Mesenchymal stem cell (in vitro differentiated cells and primary cell): ENCODE measurements at regions not wholly inside any gene's neighbourhood (a gene's known extent, or its start where the extent isn't known, plus 50 kb on each side); places are given as distances from the start of the nearest gene placed in this dataset.

ENCODE experiments used
- DNase-seq: peaks from one replicate; pipeline ENCODE4 v3.0.0-alpha.2; 2013
- H2AFZ ChIP-seq: one replicate; pipeline ENCODE4 v1.6.1; 2013; ENCODE audit warnings: low read depth, mild to moderate bottlenecking, control low read depth, inconsistent platforms, low read length, moderate library complexity
- H2AK5ac ChIP-seq: 2 replicates; pipeline ENCODE4 v1.6.1; 2013; ENCODE audit warnings: low read length, moderate library complexity, mild to moderate bottlenecking, inconsistent platforms; ENCODE audit not compliant: severe bottlenecking
- H2BK120ac ChIP-seq: one replicate; pipeline ENCODE4 v1.6.1; 2013; ENCODE audit warnings: low read depth, mild to moderate bottlenecking, inconsistent platforms, low read length, moderate library complexity
- H2BK12ac ChIP-seq, 2 experiments: one replicate each; pipeline ENCODE4 v1.6.1; 2013; ENCODE audit warnings: inconsistent platforms in 2 of 2, low read length in 2 of 2, mild to moderate bottlenecking in 2 of 2, moderate library complexity in 2 of 2, control low read depth in 1 of 2
- H2BK15ac ChIP-seq: one replicate; pipeline ENCODE4 v1.6.1; 2013; ENCODE audit warnings: mild to moderate bottlenecking, low read depth, inconsistent platforms; ENCODE audit not compliant: poor library complexity, severe bottlenecking
- H2BK5ac ChIP-seq: 2 replicates; pipeline ENCODE4 v1.6.1; 2013; ENCODE audit warnings: low read depth, mild to moderate bottlenecking, low read length, control low read depth, inconsistent platforms; ENCODE audit not compliant: poor library complexity, severe bottlenecking
- H3K14ac ChIP-seq, 2 experiments: one replicate each; pipeline ENCODE4 v1.6.1; 2013; ENCODE audit warnings: inconsistent platforms in 2 of 2, low read length in 2 of 2, control low read depth in 1 of 2, mild to moderate bottlenecking in 1 of 2, moderate library complexity in 1 of 2
- H3K18ac ChIP-seq, 2 experiments: one replicate each; pipeline ENCODE4 v1.6.1; 2013; ENCODE audit warnings: inconsistent platforms in 2 of 2, low read length in 2 of 2, control low read depth in 1 of 2, low read depth in 1 of 2, mild to moderate bottlenecking in 1 of 2
- H3K23ac ChIP-seq, 2 experiments: one replicate each; pipeline ENCODE4 v1.6.1; 2013; ENCODE audit warnings: inconsistent platforms in 2 of 2, low read length in 2 of 2, mild to moderate bottlenecking in 2 of 2, moderate library complexity in 2 of 2, control low read depth in 1 of 2
- H3K27ac ChIP-seq: 2 replicates; pipeline ENCODE4 v1.5.1; 2013; ENCODE audit warnings: mild to moderate bottlenecking, moderate library complexity, low read length, control low read depth, inconsistent platforms; ENCODE audit not compliant: poor library complexity, severe bottlenecking
- H3K27me3 ChIP-seq, 2 experiments: 2 replicates each; pipeline versions ENCODE4 v1.6.1 to v1.7.0; 2013; ENCODE audit warnings: low read length in 2 of 2, mild to moderate bottlenecking in 2 of 2, moderate library complexity in 2 of 2, control low read depth in 1 of 2, inconsistent platforms in 1 of 2; ENCODE audit not compliant: control insufficient read depth in 1 of 2, insufficient read depth in 1 of 2
- H3K36me3 ChIP-seq, 2 experiments: 2 replicates each; pipeline versions ENCODE4 v1.6.1 to v1.7.0; 2013; ENCODE audit warnings: low read length in 2 of 2, control low read depth in 1 of 2, inconsistent platforms in 1 of 2, low read depth in 1 of 2, mild to moderate bottlenecking in 1 of 2; ENCODE audit not compliant: insufficient read depth in 2 of 2, control insufficient read depth in 1 of 2
- H3K4ac ChIP-seq, 2 experiments: one replicate each; pipeline ENCODE4 v1.6.1; 2013; ENCODE audit warnings: inconsistent platforms in 2 of 2, low read length in 2 of 2, mild to moderate bottlenecking in 2 of 2, moderate library complexity in 2 of 2, control low read depth in 1 of 2, low read depth in 1 of 2
- H3K4me1 ChIP-seq: 2 replicates; pipeline ENCODE4 v1.6.1; 2013; ENCODE audit warnings: low read depth, low read length, control low read depth; ENCODE audit not compliant: control insufficient read depth, insufficient read depth
- H3K4me2 ChIP-seq: 2 replicates; pipeline ENCODE4 v1.6.1; 2013; ENCODE audit warnings: low read length, mild to moderate bottlenecking, inconsistent platforms; ENCODE audit not compliant: poor library complexity, severe bottlenecking
- H3K4me3 ChIP-seq, 2 experiments: 2 replicates each; pipeline versions ENCODE4 v1.5.1 to v1.7.0; 2013; ENCODE audit warnings: low read length in 2 of 2, mild to moderate bottlenecking in 2 of 2, control low read depth in 1 of 2, low read depth in 1 of 2; ENCODE audit not compliant: insufficient read depth in 1 of 2
- H3K79me1 ChIP-seq: replicated peaks from 2 replicates; pipeline ENCODE4 v1.6.1; 2013; ENCODE audit warnings: mild to moderate bottlenecking, control low read depth, low read length, inconsistent platforms; ENCODE audit not compliant: poor library complexity, severe bottlenecking
- H3K9ac ChIP-seq: 2 replicates; pipeline ENCODE4 v1.7.0; 2013; ENCODE audit warnings: mild to moderate bottlenecking, low read length, moderate library complexity
- H3K9me3 ChIP-seq: 2 replicates; pipeline ENCODE4 v1.7.0; 2013; ENCODE audit warnings: mild to moderate bottlenecking, low read length; ENCODE audit not compliant: control insufficient read depth
- H4K8ac ChIP-seq: one replicate; pipeline ENCODE4 v1.6.1; 2013; ENCODE audit warnings: inconsistent platforms, mild to moderate bottlenecking, low read length, moderate library complexity
- H4K91ac ChIP-seq: one replicate; pipeline ENCODE4 v1.6.1; 2013; ENCODE audit warnings: mild to moderate bottlenecking, low read length, inconsistent platforms
- WGBS: methylation state at CpG from one replicate; pipeline ENCODE4 v1.1.7; 2013; ENCODE audit warnings: mixed read lengths; 5-methylcytosine and 5-hydroxymethylcytosine counted together

GRCh38 chr3:148008591-148008990 lies 599.4 kb downstream of the ZIC1 start:
- Histone ChIP-seq H4K91ac (no peak overlapping the region), H3K14ac (no peak overlapping the region), H3K79me1 (no peaks in the 10 kb centered on the region)

GRCh38 chr3:148020861-148021260 lies 611.7 kb downstream of the ZIC1 start:
- Histone ChIP-seq H3K4me2 (no peak overlapping the region), H3K4ac (no peak overlapping the region), H2BK15ac (no peak overlapping the region), H3K9me3 (peaks cover 12% of the 10 kb centered on the region), H3K18ac (no peak overlapping the region), H3K9ac (no peak overlapping the region), H2AFZ (no peak overlapping the region), H4K8ac (no peak overlapping the region), H3K36me3 (no peaks in the 10 kb centered on the region), H2BK5ac (no peak overlapping the region), H3K79me1 (no peaks in the 10 kb centered on the region), H4K91ac (no peak overlapping the region), H3K14ac (no peak overlapping the region), H3K4me1 (peaks cover 2% of the 10 kb centered on the region), H3K4me3 (no peak overlapping the region), H3K23ac (no peak overlapping the region), H2BK120ac (no peak overlapping the region), H2BK12ac (no peak overlapping the region), H3K27ac (no peak overlapping the region), H3K27me3 (no peaks in the 10 kb centered on the region), H2AK5ac (no peak overlapping the region)
- WGBS, result 83% methylated on average over 1 of the region's 1 CpG
- DNase-seq, result no peak

More at GRCh38 chr3:148008591-148008990, 599.4 kb downstream of the ZIC1 start:
- Histone ChIP-seq H2BK120ac (no peak overlapping the region), H3K9me3 (no peaks in the 10 kb centered on the region), H3K27ac (no peak overlapping the region), H3K4me2 (no peak overlapping the region), H3K23ac (no peak overlapping the region), H3K36me3 (no peaks in the 10 kb centered on the region), H3K4me1 (no peaks in the 10 kb centered on the region), H2AK5ac (no peak overlapping the region), H4K8ac (no peak overlapping the region), H3K27me3 (no peaks in the 10 kb centered on the region), H3K9ac (no peak overlapping the region), H3K4ac (no peak overlapping the region), H2AFZ (no peak overlapping the region), H2BK5ac (no peak overlapping the region), H3K18ac (no peak overlapping the region), H3K4me3 (no peak overlapping the region), H2BK12ac (no peak overlapping the region), H2BK15ac (no peak overlapping the region)
- no peak for DNase-seq
- WGBS, result 33% methylated on average over 1 of the region's 1 CpG

DNA sequence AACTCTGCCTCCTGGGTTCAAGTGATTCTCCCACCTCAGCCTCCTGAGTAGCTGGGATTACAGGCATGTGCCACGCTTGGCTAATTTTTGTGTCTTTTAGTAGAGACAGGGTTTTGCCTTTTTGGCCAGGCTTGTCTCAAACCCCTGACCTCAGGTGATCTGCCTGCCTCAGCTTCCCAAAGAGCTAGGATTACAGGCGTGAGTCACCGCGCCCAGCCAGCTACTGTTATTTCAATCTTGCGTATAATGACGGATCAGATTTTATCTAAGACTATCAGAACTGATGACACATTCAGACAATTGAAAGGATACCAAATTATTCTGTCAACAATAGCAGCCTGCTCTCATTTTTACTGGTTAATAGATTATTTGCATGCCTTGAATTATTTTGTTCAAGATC lies 612.2 kb downstream of the ZIC1 start:
- Histone ChIP-seq H3K9ac (no peak overlapping the region), H3K79me1 (no peaks in the 10 kb centered on the region), H3K9me3 (peaks cover 9% of the 10 kb centered on the region), H3K14ac (no peak overlapping the region), H3K4ac (no peak overlapping the region), H3K27ac (no peak overlapping the region), H4K91ac (no peak overlapping the region), H2BK120ac (no peak overlapping the region), H3K18ac (no peak overlapping the region), H2BK15ac (no peak overlapping the region), H2BK12ac (no peak overlapping the region), H3K4me1 (peaks cover 2% of the 10 kb centered on the region), H2AFZ (no peak overlapping the region), H2AK5ac (no peak overlapping the region), H3K36me3 (no peaks in the 10 kb centered on the region), H3K4me3 (no peak overlapping the region), H4K8ac (no peak overlapping the region), H3K23ac (no peak overlapping the region), H3K27me3 (no peaks in the 10 kb centered on the region), H2BK5ac (no peak overlapping the region), H3K4me2 (no peak overlapping the region)
- 90% methylated on average over 6 of the region's 6 CpGs for WGBS
- no peak for DNase-seq

- DNase-seq, result peak; percentile 80
- peak overlapping the region; percentile 31 for H3K9ac ChIP-seq
- H3K4ac ChIP-seq, result no peak overlapping the region
- no peak overlapping the region for H2BK5ac ChIP-seq
- H3K27me3 ChIP-seq, result no peaks in the 10 kb centered on the region
- no peak overlapping the region for H2AFZ ChIP-seq
- H3K79me1 ChIP-seq, result no peaks in the 10 kb centered on the region
- H2BK12ac ChIP-seq, result no peak overlapping the region
- WGBS, result 49% methylated on average over 6 of the region's 6 CpGs
- no peak overlapping the region for H3K4me2 ChIP-seq
- H3K4me1 ChIP-seq, result peaks cover 2% of the 10 kb centered on the region
- H3K4me3 ChIP-seq, result peak overlapping the region in 1 of 2 experiments; percentile 23
- no peak overlapping the region for H3K27ac ChIP-seq
- no peaks in the 10 kb centered on the region for H3K9me3 ChIP-seq
- no peak overlapping the region for H3K23ac ChIP-seq
- no peak overlapping the region for H2AK5ac ChIP-seq
- no peak overlapping the region for H4K8ac ChIP-seq
- no peak overlapping the region for H3K18ac ChIP-seq
- no peak overlapping the region for H2BK15ac ChIP-seq
- no peak overlapping the region for H4K91ac ChIP-seq
- no peak overlapping the region for H2BK120ac ChIP-seq
- no peaks in the 10 kb centered on the region for H3K36me3 ChIP-seq
- H3K14ac ChIP-seq, result no peak overlapping the region
Measured at GRCh38 chr3:148023994-148024393, 614.8 kb downstream of the ZIC1 start.
